Heart left ventricle (tissue), 13 donors: ENCODE measurements at regions not wholly inside any gene's neighbourhood (a gene's known extent, or its start where the extent isn't known, plus 50 kb on each side); places are given as distances from the start of the nearest gene placed in this dataset.

Source experiments
- POLR2A ChIP-seq, 2 donors: fragments of 450-650 bp; IDR thresholded peaks; one replicate each; pipeline ENCODE4 v1.6.1; 2017; ENCODE audit warnings: antibody characterized with exemption in 2 of 2, mild to moderate bottlenecking in 2 of 2, moderate library complexity in 2 of 2
- TF ChIP-seq, protein P1 (sequence below), 12 donors: fragments of 200-600 bp; sonication (generic) in 4 of 12; IDR thresholded peaks; one replicate each; pipeline versions ENCODE4 v1.5.0 to v1.8.0; 2018 to 2022; ENCODE audit warnings: antibody characterized with exemption in 12 of 12, mild to moderate bottlenecking in 5 of 12
- donor health status: ischemic (EF 13 %, LVEDD 7.1; RV severe dilation, severe dysfunction).
- donor health status: DM: no; HTN: yes; CAD: no.
- donor health status: DM: no; HTN: no; CAD: no.
- donor health status: ischemic (EF 25% LVEDD 6.9; RV normal size, moderate dysfunction).
- donor health status: ischemic (EF 25% LVEDD 5.7; RV mildly dilated, moderate dysfunction).
- donor health status: ischemic (EF 35%, LVEDD 5.7; RV mildly dilated, moderate dysfunction).
- donor health status: nonischemic (EF 11% LVEDD 7.7; RV severe dilation, severe dysfunction).
- donor health status: DM: yes; HTN: yes; CAD: no.
- donor health status: PGD.
- donor health status: ischemic (EF 29% LVEDD 5.4; RV normal size, mild dysfunction).
- donor health status: nonischemic (EF 23%, LVEDD 6.1; RV moderate dilation, normal function).

DNA sequence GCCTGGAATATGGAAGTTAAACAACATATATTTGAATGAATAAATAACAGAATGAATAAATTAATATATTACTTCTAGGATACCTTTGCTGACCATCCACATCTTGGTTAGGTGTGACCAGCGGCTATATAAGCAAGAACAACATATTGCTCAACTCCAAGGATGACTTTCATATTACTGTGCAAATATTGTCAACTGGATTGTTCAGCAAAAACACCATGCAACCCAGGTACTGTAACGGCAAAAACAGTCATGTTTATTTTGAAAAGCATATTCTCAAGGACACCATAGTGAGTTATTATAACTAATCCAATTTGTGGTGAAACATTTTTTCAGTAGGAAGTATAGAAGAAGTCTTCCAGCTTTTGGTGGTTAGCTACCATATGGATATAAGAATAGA lies 907.9 kb downstream of the IGSF11 start:
- TF ChIP-seq, protein P1, sequence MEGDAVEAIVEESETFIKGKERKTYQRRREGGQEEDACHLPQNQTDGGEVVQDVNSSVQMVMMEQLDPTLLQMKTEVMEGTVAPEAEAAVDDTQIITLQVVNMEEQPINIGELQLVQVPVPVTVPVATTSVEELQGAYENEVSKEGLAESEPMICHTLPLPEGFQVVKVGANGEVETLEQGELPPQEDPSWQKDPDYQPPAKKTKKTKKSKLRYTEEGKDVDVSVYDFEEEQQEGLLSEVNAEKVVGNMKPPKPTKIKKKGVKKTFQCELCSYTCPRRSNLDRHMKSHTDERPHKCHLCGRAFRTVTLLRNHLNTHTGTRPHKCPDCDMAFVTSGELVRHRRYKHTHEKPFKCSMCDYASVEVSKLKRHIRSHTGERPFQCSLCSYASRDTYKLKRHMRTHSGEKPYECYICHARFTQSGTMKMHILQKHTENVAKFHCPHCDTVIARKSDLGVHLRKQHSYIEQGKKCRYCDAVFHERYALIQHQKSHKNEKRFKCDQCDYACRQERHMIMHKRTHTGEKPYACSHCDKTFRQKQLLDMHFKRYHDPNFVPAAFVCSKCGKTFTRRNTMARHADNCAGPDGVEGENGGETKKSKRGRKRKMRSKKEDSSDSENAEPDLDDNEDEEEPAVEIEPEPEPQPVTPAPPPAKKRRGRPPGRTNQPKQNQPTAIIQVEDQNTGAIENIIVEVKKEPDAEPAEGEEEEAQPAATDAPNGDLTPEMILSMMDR (IDR thresholded peaks at IDR 0.05), result no peak
- no peak for TF ChIP-seq POLR2A (IDR thresholded peaks at IDR 0.05)
